CD1c-positive myeloid dendritic cell (primary cell): ENCODE measurements at regions not wholly inside any gene's neighbourhood (a gene's known extent, or its start where the extent isn't known, plus 50 kb on each side); places are given as distances from the start of the nearest gene placed in this dataset.

Experiments
- DNase-seq: peaks from one replicate; pipeline ENCODE4 v3.0.0-alpha.2; 2016; ENCODE audit errors: extremely low spot score

DNA sequence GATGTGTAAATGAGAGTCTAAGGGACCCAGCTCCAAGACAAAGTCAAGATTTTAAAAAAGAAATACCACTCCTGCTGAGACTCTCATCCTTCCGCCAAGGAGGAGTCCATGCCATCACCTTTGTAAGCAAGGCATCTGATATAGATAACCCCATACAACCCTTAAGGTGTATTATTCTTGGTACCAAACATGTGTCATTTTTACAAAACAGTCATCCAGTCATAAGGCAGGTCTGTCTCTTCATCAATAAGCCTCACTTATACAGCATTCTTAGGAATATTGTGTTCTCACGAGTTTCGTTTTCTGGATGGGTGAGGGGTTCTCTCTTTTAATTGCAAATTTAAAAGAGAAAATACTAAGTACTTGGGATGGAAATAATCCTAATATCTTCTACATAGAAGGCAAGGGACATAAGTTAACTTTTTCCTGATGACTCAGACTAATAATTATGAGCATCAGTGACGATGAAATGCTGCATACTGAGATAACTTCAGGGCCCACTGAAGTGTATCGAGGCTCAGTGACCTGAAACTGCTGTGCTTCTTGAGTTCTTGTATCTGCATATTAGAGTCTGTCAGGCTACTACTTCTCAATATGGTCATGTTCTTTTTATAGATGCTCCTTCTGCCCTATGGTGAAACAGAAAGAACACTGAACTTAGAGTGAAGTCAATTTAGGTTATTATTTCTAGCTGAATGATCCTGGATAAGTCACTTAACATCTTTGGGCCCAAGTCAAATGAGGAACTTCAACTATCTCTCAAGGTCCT is 166.6 kb downstream of the KLF12 start:
- no peak for DNase-seq

GRCh38 chr13:73966331-73966730 is 167.9 kb downstream of the KLF12 start:
- DNase-seq: no peak

GRCh38 chr13:73962284-73962683 is 171.9 kb downstream of the KLF12 start:
- DNase-seq: no peak

GRCh38 chr13:73961181-73961580 is 173.0 kb downstream of the KLF12 start:
- no peak for DNase-seq

DNA sequence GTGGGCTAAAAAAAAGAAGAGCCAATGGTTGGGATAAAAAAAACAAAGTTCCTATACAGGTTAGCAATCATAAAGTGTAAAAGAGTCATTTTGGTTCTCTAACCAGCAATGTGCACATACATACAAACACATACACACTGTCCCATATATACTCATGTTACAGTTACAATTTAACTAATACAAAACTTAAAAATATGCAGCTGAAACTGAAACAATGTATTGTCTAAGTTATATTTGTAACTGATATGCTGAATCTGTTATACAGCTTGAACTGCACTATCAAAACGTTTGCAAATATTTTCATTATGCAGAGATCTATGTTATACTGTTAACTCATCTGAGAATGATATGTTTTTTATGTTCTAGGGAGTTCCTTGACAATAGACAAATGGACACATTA is 173.7 kb downstream of the KLF12 start:
- DNase-seq: no peak

DNA sequence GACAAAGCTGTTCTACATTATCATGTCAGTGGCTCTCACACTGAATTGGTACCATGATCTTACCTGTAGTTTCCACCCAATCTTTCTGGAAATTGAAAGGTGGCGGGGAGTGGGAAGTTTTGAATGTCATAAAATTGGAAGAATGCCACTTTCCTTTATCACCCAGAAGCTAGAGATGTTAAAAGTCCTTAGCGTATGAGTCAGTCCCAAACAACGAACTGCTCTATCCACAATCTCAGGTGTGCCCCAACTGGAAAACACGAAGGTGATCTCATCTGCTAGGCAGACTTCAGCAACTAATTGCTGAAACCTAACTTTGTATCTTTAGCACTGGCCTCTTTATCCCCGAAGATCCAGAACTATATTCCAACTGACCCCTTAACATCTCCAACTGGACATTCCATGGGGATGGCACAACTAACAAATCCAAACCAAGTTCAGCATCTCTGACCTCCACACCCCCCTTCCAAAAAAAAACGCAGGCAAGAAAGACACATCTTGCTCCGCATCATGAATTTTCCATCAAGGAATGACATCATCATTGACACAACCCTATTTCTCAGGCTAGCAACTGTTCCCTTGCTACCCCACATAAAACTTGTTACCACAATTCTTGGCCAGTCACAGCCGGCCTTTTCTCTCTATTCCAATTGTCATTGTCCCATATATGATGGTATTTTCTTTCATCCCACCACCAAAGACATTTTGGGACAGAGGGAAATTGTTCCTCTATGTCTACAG is 175.4 kb downstream of the KLF12 start:
- no peak for DNase-seq

DNA sequence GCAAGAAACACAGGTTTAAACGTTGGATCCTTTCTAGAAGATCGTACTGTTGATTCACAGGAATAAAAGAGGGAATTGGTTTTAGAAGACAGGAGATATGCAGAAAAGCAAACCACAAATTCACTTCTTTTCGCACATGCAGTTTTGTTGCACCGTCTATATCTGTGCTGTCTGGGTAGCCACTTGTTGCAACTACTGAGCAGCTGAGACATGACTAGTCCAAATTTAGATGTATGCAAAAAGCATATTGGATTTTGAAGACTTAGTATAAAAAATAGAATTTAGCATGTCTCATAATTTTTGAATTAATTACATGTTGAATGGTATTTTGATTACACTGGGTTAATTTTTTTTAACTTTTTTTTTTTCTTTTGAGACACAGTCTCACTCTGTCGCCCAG is 176.3 kb downstream of the KLF12 start:
- DNase-seq: no peak

GRCh38 chr13:73956795-73957408 is 177.3 kb downstream of the KLF12 start:
- no peak for DNase-seq

GRCh38 chr13:73955977-73956500 is 178.2 kb downstream of the KLF12 start:
- no peak for DNase-seq

DNA sequence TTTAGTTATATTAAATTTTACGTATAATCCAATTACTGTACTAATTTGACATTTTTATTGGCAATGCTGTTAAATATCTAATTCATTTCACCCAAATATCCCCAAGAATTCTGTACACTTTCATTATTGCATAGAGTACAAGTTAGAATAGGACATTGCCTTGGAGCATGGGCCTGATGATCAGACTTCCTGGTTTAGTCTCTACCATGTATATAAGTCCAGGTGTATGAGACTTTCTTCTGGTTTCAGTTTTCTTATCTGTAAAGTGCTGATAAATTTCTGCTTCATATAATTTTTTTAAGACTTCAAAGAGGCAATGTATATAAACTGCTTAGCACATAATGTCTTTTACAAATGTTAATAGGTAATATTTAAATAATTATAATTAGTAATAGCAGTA is 179.4 kb downstream of the KLF12 start:
- no peak for DNase-seq

- no peak for DNase-seq
These were observed 181.6 kb downstream of the KLF12 start for GRCh38 chr13:73952648-73953047.

DNA sequence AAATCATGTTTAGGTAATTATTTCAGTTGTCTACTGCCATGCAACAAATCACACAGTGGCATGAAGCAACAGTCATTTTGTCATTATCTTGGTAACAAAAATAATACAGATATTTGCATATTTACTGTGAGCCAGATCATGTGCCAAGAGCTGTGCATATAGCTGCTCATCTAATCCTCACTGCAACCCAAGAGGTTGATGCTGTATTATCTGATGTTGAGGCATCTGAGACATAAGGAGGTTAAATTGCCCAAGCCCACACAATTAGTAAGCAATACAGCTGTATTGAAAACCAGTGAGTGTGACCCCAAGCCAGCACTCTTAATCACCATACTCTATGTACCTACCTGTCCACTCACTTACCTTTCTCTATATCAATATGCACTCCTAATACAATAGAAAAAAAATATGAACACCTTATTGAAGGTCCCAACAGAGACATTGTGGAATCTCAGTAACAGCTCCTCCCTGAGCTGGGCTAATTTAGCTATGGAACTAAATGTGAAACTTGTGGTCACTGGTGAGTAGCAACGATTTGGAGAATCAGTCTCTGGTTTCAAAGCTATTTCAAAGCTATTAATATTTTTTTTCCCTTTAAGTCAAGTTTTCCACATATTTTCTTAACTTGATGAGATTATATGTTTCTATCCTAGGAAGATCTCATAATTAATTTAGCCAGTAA is 185.2 kb downstream of the KLF12 start:
- DNase-seq: no peak

- DNase-seq: no peak
These were observed 188.3 kb downstream of the KLF12 start for GRCh38 chr13:73945871-73946270.

DNA sequence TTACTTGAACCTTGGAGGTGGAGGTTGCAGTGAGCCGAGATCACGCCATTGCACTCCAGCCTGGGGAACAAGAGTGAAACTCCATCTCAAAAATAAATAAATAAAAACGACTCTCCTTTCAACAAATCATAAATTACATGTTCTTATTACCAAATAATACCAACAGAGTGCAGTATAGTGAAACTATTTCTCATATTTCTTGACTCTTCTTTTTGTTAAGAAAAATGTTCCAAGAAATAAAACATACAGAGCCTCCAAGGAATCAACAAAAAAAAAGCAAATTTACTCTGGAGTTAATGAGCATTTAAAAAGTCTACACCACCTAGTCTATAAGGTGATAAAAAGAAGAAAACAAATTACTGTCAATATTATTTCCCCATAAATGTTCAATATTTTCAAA is 188.8 kb downstream of the KLF12 start:
- no peak for DNase-seq

DNA sequence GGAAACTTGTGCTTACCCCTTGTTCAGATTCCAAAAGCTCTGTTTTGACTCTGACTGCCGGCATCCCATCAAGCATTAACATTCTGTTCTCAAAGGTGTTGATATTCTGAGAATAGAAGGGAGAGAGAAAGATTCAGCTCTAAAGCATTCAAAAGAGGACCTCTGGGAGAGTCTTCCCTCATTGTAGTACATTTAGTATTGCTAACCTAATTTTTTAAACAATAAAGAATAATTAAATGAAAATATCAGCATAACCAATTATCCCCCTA is 190.3 kb downstream of the KLF12 start:
- DNase-seq: no peak

- no peak for DNase-seq
These were observed 190.9 kb downstream of the KLF12 start for GRCh38 chr13:73943137-73943964.

GRCh38 chr13:73941752-73942151 is 192.5 kb downstream of the KLF12 start:
- no peak for DNase-seq

- DNase-seq: no peak
These were observed 194.1 kb downstream of the KLF12 start for GRCh38 chr13:73940098-73940497.

DNA sequence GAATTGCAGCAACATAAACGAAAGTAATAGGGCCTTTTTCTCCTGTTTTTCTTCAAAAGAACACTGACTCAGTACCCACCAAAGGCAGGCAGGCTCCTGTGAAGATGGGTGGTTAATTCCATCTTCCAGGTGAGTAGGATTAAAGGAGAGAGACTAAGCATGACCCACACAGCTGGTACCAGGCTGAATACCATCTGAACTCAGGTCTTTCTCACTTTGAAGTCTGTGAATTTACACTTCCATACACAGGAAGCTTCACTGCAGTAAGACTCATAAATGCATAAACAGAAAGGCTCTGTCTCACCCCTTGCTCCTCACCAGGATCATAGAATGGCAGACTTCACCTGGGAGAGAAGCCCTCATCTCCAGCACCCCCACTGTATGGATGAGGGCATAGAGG is 194.6 kb downstream of the KLF12 start:
- no peak for DNase-seq

DNA sequence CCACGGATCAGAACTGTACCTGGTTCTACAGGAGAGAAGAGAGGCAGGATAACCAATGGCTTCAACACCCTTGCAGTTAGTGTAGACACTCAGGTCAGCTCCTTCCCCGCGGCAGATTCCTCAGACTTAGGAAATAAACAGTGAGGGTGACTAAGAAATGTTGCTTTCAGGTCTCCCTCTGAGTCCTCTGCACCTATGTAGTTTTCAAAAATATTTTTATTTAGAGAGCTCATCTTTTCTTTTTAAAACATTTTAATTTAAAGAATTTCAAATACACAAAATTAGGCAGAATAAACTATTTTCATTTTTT is 195.2 kb downstream of the KLF12 start:
- no peak for DNase-seq

GRCh38 chr13:73938372-73939070 is 195.7 kb downstream of the KLF12 start:
- DNase-seq: no peak
